KG1 (cell line): ENCODE measurements at regions not wholly inside any gene's neighbourhood (a gene's known extent, or its start where the extent isn't known, plus 50 kb on each side); places are given as distances from the start of the nearest gene placed in this dataset.
"Not testable (repeated sequence)": the region's sequence is repeated elsewhere in the genome, so short reads cannot be mapped to it uniquely, and the experiment has no call there.

ENCODE experiments used
- DNase-seq: peaks from one replicate; lab custom pipeline; 2025; lab: John Stamatoyannopoulos, UW

DNA sequence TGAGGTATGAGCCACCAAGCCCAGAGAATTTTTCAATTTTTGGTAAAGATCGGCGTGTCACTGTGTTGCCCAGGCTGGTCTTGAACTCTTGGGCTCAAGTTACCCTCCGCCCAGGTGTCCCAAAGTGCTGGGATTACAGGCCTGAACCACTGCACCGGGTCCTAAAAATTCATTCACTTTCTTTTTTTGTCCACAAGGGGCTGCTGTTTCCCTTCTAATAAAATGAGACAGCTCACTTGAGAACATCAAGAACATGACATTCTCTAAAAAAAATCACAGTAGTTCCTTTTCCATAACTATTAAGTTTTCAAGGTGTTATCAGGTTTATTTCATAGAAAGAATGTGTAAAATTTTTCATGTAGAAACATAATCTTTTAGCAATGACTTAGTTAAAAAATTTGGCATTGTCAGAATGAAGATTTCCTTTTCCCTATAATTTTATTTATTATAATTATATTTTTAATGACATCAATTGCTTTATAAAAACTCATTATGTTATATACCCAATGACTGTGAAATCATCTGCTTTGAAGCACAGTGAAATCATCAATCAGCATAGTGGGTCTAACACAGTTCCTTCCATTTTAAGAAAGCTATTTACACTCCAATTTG is 1723.8 kb upstream of the DEFB115 start:
- not testable (repeated sequence) for DNase-seq

DNA sequence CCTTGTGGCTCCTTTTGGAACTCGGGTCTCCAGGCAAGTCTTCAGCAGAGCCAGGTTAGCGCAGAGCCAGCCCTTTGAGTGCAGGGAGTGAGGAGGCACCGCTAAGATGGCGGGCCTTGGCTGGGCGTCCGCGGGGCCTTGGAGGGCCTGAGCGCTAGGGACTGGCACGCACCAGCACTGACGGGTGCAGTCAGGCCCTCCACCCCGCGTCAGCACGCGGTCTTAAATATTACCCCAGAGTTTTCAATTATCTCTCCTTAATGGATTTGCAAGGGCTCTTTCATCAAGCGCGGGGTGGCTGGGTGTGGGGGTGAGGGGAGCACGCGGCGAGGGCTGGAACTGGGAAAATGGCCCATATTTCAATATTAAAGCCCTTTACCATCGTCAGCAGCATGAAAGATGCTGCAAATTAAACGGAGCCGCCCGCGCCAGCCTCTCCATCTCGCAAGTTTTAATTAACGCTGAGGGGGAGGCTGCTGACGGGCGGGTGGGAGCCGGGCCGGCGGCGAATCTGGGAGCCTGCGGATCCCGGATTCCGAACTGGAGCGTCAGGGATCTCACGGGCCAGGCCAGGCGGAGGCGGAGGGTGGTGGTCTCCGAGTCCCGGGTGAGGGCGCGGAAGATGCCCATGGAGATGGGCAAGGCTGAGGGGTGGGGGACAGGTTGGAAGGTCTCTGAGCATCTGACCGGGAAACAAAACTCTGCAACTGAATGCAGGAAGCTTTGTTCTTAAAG is 1690.4 kb upstream of the DEFB115 start:
- DNase-seq = not testable (repeated sequence)

DNA sequence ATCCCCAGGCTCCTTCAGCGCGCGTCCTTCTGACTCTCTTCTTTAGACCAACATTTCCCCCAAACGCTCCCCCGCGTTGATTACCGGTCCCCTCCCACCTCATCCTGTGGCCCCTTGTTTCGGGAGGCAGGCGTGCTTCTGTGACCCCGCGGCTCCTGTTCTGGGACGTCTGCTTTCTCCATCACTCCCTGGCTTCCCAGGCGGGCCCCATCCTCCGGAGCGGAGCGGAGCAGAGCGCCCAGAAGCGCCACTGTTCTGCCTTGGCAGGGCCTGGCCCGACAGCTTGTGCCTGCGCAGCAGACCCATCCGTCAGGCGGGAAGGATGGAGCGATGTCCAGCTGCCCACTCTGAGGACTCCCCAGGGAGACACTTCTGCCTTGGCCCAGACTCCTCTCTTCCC is 1689.8 kb upstream of the DEFB115 start:
- DNase-seq = not testable (repeated sequence)

DNA sequence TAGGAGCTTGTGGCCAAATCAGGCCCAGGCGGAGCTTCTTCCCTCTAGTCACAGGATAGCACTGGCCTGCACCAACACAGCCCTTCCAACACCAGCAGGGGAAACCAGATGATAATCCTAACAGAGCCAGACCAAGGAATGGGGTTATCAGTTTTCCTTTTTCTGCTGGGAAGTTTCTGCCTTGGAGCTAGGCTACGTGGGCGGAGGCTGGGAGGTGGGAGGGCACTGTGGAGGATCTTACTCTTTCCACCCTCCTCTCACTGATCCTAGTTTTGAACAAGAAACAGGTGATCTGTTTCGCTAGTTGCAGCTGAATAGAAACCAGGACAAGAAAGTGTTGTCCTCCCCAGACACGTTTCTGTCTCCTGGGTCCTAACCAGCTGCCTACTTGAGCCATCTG is 1687.3 kb upstream of the DEFB115 start:
- DNase-seq = not testable (repeated sequence)

DNA sequence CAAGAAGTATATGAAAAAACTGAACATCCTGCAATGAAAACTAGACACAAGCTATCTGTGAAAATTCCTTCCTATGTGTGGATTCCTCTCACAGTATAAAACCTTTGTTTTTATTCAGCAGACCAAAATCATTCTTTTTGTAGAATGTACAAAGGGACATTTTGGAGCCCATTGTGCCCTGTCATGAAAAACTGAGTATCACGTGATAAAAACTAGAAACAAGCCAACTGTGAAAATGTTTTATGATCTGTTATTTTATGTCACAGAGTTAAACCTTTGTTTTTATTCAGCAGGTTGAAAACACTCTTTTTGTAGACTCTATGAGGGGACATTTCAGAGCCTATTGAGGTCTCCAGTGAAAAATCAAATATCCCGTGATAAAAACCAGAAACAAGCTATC is 1667.9 kb upstream of the DEFB115 start:
- not testable (repeated sequence) for DNase-seq

DNA sequence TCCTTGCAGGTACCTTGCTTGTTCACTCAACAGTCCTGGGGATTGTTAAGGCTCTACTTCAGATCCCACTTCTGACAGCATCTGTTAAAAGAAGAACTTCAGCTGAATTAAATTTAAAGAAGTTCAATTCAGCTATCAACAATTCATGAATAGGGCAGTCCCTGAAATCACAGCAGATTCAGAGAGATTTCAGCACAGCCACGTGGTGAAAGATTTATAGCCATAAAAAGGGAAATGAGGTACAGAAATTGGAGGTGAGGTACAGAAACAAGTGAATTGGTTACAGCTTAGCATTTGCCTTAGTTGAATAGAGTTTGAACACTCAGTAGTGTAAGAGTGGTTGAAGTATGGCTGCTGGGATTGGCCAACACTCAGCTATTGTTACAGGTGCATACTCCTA is 1653.3 kb upstream of the DEFB115 start:
- not testable (repeated sequence) for DNase-seq

DNA sequence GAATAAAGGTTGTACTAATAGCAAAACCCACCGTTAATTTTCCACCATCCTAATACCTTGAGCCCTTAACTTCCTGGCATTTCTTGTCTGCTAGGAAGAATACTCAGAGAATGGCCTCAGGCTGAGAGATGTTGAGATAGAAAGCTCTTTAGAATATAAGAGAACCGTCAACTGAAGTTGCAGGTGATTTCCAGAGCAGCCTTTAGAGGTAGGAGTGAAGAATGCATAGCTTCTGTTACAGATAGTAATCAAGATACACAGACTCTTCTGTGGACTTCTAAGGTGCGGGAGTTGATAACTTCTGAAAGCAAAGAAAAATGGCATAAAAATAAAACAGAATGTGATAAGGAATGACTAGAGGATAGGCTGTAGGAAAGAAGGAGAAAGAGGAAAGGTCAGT is 1651.3 kb upstream of the DEFB115 start:
- DNase-seq = not testable (repeated sequence)

DNA sequence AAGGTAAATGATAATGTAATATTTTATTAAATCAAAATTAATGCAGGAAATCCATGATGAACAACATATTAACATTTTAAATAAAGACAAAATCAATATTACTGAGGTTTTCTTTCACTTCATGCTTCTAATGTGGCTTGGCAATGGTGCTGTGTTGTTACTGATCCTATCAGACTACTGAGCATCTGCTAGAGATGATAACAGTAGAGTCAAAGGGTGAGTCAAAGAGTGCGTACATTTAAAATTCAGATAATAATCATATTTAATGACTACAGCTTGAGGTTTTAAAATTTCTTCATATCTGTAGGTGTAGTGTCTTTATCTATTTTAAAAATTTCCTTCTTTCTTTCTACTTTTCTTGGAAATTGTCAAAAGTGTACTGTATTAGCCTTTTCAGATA is 1628.1 kb upstream of the DEFB115 start:
- not testable (repeated sequence) for DNase-seq
